GM19043 (cell line): ENCODE measurements at regions not wholly inside any gene's neighbourhood (a gene's known extent, or its start where the extent isn't known, plus 50 kb on each side); places are given as distances from the start of the nearest gene placed in this dataset.
"Not testable (repeated sequence)": the region's sequence is repeated elsewhere in the genome, so short reads cannot be mapped to it uniquely, and the experiment has no call there.

Source experiments
- ATAC-seq: cut with Tn5 transposase; IDR thresholded peaks from one replicate; pipeline ENCODE4 v1.9.1; 2021; ENCODE audit warnings: low read depth; ENCODE audit not compliant: unreplicated experiment

DNA sequence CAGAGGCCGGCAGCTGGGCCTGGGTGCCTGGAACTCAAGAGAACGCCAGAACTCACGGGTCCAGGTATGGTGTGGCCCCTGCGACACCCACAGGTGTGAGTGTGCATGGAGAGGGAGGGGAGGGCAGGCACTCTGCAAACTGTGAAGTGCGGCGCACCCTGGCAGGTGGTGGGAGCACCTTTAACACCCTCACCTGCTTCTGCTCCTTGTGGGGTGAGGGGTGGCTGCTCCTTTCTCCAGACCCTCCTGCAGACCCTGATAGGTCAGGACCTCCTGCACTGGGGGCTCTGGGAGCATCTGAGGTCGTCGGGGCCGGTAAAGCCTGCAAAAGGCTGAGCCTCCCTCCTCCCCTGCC, 324.7 kb upstream of the SFSWAP start:
- ATAC-seq = no peak

DNA sequence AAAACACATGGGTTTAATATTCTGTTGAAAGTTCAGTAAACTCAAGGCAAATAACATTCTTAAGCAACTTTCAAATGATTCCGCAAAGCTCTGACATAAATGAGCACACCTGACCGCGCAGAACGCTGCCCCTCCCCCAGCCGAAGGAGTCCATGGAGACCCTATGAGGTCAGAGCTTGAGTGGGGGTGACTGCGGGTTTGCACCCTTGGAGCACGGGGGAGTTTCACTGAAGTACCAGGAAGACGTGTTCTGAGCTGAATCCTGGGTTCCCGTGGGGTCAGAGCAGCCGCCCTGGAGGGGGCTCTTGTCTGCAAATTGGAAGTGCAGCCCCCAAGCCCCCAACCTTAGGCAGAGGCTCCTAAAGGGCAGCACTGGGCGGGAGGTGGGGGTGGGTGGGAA, 324.1 kb upstream of the SFSWAP start:
- ATAC-seq = no peak

DNA sequence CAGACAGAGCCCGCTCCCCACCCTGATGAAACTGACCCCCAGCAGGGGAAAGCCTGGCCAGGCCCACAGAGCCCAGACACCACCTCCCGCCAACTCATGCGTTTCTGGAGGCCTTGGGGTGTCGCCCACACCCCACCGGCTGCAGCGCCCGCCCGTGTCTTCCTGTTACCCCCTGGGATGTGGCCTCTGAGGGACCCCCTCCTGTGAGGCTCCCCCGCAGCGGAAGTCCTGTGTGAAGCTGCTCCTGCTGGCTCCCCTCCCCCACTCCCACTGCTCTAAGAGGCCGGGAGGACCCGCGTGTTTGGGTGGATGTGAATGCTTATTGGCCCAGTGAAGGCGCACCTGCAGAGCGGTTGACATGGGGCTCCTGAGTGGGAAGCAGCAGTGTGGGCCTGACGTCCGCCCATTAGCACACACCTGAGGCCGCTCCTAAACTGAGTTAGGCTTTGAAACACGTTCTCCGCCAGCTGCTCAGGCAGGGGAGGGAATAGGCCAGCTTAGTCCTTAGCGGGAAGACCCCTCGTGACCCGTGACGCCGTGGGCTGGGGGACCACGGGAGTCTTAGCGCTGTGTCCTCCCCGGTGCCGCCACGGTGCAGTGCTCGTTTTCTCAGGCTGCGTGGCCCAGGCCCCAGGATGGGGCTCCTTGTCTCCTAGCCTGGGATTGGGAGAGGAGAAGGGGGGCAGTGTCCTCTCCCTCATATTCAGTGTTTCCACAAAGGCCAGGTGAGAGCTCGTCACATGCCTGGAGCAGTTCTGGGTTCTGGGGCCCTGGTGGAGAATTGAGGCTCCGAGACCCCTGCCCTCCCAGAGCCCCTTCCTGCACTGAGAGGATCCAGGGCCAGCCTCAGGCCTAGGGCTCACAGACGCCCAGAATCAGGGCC, 323.4 kb upstream of the SFSWAP start:
- ATAC-seq = no peak

DNA sequence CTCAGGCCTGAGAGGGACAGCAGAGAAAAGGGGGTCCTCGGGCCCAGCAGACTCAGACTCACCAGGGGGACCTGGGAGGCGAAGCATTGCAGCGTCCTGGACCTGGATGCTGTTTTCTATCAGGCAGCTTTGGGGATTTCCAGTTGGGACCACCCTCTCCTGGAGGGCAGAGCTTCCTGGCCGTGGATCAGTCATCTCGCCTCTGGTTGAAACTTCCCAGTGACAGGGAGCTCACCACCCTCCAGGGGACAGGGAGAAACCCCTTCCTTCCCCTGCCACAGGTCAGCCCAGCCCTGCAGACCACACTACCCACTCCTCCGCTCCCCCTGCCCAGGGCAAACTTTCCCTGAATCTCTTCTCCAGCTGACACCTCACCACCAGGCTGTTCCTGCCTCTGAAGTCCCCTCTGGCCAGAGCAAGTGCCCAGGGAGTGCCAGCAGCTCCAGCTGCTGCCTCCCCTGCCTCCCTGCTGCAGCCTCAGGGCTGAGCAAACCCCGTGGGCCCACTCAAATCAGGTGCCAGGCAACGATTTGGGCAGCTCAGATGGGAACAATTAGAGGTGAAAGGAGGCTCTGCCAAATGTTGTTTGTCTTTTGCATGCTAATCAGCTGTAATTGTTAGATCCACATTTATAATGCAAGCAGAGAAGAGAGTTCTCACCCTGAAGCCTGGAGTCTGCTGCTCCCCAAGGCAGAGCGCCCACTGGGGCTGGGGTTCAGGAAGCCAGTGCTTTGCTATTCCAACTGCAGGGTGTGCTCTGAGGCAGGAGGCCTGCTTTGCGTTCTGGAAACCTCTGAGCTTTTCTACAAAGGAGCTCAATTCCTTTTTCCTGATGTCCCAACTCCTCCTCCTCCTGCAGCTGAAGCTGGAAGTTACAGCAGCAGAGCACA, 322.5 kb upstream of the SFSWAP start:
- ATAC-seq = not testable (repeated sequence)

DNA sequence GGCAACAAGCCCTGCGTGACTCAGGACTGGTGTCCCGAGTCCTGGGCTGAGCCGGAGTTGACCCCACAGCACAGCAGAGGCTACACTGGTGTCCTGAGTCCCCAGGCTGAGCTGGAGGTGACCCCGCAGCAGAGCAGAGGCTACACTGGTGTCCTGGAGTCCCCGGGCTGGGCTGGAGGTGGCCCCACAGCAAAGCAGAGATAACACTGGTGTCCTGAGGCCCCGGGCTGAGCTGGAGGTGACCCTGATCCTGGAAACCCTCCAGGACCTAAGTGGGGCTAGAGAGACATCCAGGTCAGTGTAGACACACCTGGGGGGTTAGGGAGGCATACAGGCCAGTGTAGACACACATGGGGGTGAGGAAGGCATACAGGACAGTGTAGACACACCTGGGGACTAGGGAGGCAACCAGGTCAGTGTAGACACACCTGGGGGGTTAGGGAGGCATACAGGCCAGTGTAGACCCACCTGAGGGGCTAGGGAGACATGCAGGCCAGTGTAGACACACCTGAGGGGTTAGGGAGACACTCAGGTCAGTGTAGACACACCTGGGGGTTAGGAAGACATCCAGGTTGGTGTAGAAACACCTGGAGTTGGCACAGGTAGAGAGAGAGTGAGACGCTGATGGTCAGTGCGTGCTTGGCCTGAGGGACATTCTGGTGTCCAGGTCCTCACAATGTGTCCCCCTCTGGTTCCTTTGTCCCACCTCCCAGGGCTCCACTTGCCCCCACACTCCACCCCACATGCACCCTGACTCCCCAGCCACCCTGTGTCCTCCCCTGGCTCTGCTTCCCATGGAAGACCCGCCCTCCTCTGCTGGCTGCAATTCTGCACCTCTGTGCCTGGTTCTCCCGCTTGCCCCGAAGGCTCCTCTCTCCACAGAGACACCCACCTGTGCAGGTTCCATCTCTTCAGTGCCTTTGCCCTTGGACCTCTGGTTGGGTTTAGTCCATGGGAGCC, 321.6 kb upstream of the SFSWAP start:
- no peak for ATAC-seq

DNA sequence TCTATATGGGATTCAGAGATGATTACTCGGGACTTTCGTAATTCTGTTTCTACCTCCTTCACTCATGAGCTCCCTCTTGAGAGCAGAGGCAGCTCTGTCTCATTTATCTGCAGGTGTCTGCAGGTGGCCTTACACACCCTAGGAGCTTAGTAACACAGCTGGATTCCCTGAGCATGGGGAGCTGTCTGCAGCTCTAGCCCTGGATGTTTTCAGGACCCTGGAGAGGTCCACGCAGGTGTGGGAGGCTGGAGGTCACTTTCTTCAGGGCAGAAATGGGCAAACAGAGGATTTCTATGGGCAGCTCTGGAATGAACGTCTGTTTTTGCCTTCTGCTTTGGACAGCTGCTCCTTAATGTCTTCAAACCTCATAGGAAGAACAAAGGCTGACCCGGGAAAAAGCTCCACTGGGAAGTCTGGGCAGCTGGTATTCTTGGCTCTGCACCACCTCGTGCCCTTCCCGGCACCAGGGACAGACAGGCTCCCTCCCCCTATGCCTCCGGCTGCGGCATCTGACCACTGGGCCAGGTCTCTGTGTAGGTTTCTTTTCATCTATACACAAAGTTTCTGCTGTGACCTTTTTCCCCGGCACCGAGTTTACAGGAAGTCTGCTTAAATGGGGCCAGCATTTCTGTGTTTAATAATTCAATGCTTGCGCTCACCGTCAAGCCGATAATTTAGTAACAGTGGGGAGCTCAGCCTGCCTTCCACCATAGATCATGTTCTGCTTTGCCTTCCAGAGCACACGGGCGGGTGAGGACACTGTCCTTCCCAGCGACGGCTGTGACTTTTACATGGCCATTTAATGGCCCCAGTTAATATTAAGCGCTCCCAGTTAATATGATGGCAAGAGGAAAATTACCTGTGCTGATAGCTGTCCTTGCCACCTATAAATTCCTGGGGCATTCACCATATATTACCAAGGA, 320.2 kb upstream of the SFSWAP start:
- no peak for ATAC-seq

DNA sequence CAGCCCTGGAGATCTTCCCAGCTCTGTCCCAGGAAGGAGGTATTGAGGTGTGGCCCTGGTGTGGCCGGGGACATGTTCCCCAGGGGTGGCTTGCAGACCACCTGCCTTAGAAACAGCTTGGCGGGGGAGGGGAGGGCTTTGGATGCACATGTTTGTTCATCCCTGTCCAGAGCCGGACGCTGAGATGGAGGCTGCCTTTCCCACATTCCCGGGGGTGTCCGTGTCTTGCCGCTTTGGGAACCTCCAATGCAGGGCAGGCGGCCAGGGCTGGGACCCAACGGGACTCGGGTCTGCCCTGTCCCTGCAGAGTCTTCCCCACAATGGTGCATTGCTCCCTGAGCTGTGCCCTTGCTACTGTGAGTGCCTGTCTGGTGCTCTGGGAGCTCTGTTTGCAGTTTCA, 319.5 kb upstream of the SFSWAP start:
- ATAC-seq = no peak

DNA sequence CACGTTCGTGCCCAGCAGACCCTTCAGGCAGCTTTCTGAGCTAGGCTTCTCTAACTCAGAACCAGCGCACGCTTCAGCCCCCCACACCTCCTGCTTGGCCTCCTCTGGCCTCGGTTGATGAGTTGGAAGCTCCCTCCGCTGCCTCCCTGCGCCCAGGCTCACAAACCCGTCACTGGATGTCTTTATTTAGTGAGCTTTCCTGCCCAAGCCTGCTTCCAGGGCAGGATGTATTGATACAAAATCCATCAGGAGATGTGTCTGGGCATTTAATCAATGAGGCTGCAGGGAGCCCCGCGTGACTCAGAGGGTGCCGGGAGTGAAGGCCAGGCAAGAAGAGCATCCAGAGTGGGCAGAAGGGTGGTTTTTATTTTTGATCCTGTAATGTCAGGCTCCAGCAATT, 316.1 kb upstream of the SFSWAP start:
- ATAC-seq = not testable (repeated sequence)

DNA sequence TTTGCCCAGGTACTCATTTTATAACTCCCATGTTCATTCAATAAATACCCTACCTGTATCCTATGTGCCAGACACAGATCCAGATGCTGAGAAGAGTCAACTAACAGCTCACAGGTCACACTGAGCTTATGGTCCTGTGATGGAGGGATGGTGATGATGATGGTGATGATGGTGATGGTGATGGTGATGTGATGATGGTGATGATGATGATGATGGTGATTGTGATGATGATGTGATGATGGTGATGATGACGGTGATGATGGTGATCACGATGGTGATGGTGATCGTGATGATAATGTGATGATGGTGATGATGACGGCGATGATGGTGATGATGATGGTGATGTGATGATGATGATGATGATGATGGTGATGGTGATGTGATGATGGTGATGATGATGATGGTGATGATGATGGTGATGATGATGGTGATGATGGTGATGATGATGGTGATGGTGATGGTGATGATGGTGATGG, 315.6 kb upstream of the SFSWAP start:
- ATAC-seq = not testable (repeated sequence)

DNA sequence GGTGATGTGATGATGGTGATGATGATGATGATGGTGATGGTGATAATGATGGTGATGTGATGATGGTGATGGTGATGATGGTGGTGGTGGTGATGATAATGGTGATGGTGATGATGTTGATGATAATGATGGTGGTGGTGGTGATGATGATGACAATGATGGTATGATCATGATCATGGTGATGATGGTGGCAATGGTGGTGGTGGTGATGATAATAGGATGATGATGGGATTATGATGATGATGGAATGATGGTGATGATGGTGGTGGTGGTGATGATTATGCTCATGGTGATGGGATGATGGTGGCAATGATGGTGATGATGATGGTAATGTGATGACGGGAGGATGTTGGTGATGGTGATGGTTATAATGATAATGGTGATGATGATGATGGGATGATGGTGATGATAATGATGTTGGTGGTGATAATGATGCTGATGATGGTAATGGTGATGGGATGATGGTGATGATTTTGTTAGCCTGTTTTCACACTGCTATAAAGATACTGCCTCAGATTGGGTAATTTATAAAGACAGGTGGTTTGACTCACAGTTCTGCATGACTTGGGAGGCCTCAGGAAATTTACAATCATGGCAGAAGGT, 314.8 kb upstream of the SFSWAP start:
- ATAC-seq = no peak

DNA sequence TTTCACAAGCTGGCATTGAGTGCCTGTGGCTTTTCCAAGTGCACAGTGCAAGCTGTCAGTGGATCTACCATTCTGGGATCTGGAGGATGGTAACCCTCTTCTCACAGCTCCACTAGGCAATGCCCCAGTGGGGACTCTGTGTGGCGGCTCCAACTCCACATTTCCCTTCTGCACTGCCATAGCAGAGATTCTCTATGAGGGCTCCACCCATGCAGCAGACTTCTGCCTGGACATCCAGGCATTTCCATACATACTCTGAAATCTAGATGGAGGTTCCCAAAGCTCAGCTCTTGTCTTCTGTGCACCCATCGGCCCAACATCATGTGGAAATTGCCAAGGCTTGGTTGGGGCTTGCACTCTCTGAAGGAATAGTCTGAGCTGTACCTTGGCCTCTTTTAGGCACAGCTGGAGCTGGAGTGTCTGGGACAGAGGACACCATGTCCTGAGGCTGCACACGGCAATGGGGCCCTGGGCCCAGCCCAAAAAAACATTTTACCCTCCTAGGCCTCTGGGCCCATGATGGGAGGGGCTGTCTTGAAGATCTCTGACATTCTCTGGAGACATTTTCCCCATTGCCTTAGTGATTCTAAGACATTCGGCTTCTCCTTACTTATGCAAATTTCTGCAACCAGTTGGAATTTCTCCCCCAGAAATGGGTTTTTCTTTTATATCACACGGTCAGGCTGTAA, 313.3 kb upstream of the SFSWAP start:
- ATAC-seq = no peak

DNA sequence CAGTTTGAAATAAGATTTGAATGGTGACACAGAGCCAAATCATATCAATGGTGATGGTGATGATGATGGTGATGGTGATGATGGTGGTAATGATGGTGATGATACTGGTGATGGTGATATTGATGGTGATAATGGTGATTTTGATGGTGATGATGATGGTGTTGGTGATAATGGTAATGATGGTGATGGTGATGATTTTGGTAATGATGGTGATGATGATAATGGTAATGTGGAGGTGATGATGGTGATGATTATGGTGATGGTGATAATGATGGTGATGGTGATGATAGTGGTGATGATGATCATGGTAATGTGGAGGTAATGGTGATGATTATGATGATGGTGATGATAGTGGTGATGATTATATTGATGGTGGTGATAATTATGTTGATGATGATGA, 311.9 kb upstream of the SFSWAP start:
- ATAC-seq = no peak

DNA sequence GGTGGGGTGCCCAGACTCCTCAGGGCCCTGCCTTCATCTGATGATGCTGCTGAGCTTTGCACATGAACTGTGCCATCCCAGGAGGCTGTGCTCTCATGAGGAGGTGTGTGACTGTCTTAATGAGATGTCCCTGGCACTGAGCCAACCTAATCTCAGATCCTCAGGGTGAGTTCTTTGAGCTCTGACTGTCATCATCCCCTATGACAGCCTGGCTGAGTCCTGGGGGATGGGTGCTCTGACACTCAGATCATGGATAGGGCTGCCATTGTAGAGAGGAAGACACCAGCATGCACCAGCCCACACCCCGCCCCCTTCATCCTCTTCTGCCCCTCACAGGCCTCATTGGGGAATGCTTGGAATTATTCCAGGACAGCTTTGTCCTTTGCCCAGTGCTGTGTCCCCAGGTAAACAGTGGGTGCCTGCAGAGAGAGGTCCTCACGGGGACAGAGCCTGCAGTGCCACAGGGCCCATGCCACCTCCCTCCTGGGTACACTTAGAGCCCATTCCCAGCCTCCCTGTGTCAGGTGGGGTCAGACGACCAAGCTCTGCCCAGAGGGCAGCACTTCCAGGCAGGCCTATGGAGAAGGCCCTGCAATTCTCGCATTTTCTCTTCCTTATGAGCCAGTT, 310.1 kb upstream of the SFSWAP start:
- not testable (repeated sequence) for ATAC-seq

DNA sequence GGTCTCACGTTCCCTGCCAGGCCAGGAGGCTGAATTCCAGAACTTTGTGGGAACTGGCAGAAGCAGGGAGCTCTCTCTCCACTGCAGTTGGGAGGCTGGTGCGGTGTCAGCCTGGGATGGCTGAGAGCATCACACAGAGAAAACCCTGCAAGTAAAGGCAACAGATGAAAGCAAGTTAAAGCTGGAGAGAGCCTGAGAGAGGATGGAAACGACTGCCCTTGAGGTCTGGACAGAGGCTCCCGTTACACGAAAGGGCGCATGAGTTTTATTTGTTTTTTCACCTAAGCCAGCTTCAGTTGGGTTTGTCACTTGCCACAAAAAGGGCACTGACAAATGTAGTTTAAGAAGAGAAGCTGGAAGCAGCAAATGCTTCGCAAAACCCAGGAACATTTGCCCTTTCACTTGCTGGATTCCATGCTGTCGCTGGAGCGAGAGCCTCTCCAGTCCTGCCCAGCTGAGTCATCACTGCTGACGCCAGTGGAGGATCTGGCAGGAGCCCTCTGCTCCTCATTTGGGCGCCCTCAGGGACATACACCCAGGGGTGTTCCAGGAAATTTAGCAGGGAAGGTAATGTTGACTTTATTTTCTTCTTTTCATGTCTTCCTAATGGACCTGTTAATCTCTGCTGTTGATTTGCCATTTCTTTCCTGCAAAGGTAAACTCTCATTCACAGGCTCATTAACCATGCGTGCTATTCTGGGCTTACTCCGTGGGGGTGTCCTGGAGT, 308.8 kb upstream of the SFSWAP start:
- not testable (repeated sequence) for ATAC-seq

DNA sequence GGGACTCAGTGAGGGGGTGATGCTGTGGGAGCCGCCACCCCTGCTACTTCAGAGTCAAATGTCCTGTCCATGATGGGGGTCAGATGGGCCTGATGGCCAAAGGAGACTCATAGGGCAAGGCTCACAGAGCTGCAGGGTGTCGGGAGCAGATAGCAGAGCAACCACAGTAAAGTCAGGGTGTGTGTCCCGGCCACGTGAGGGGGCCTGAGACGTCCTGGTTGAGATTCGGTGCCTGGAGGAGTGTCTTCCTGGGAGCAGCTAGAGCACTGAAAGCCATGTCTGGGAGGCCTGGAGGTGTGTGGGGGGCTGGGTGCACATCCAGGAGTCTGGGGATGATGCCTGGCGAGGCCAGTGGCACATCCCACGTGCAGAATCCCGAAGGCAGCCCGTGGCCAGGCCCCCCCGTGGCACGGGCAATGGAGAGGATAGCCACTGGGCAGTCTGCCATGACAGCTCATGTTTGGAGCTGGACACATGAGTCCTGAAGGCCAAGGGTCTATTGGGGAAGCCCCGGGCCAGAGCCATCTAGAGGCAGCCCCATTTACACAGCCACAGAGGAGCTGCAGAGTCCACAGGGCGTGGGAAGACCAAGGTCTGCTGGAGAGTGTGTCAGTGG, 308.0 kb upstream of the SFSWAP start:
- no peak for ATAC-seq

DNA sequence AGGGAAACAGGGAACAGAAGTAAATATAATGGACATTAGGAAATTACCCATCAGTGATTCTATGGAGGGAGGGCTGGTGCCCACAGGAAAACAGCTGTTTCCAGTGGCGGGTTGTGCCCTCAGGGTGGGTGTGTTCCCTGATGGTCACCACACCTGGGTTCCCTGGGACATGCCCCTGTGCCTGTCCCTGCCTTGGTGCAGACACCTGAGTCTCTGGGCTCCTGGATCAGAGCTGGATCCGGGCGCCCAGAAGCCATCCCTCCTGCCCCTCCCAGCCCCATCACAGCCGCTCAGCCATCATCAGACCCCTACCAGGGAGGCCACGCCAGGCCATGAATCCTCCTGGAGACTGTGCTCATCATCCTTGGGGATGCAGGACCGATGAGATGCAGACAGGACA, 307.2 kb upstream of the SFSWAP start:
- no peak for ATAC-seq

DNA sequence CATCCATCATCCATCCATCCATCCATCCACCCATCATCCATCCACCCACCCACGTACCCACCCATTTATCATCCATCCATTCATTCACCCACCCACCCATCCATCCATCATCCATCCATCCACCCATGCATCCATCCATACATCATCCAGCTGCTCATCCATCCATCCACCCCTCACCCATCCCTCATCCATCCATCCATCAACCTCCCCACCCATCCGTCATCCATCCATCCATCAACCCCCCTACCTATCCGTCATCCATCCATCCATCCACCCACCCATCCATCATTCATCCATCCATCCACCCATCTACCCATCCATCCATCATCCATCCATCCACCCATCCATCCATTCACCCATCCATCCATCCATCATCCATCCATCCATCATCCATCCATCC, 306.2 kb upstream of the SFSWAP start:
- no peak for ATAC-seq
